Gastroesophageal sphincter (tissue), 4 donors: ENCODE measurements at regions not wholly inside any gene's neighbourhood (a gene's known extent, or its start where the extent isn't known, plus 50 kb on each side); places are given as distances from the start of the nearest gene placed in this dataset.

Experiments
- ATAC-seq: fragments of 150-250 bp; one replicate; pipeline ENCODE4 v1.9.1; 2016; ENCODE audit warnings: mild to moderate bottlenecking, moderate library complexity
- H3K27ac ChIP-seq, 4 donors: fragments of 200-600 bp; sonication (generic) in 3 of 4; 1 replicate in 3 of 4; 2 replicates in 1 of 4; pipeline ENCODE4 v1.5.1; 2016 to 2019
- H3K27me3 ChIP-seq: fragments of 200-600 bp; sonication (generic); one replicate; pipeline ENCODE4 v1.5.1; 2019
- H3K36me3 ChIP-seq, 2 donors: fragments of 200-600 bp; sonication (generic); one replicate each; pipeline ENCODE4 v1.5.1; 2019; ENCODE audit warnings: control low read depth in 1 of 2
- H3K4me1 ChIP-seq, 3 donors: fragments of 200-600 bp; sonication (generic); 1 replicate in 2 of 3; 2 replicates in 1 of 3; pipeline ENCODE4 v1.5.1; 2016 to 2019; ENCODE audit warnings: control low read depth in 2 of 3
- H3K4me3 ChIP-seq, 2 donors: fragments of 200-600 bp; sonication (generic); one replicate each; pipeline ENCODE4 v1.5.1; 2019; ENCODE audit warnings: mild to moderate bottlenecking in 1 of 2, moderate library complexity in 1 of 2
- H3K9me3 ChIP-seq, 3 donors: fragments of 200-600 bp; sonication (generic); one replicate each; pipeline ENCODE4 v1.5.1; 2017 to 2019; ENCODE audit warnings: control low read depth in 2 of 3
- CTCF ChIP-seq, 4 experiments: fragments of 200-600 bp in 2 of 4; fragments of 450-650 bp in 2 of 4; sonication (generic) in 1 of 4; IDR thresholded peaks; one replicate each; pipeline ENCODE4 v1.5.1; 2017 to 2019; ENCODE audit warnings: antibody characterized with exemption in 4 of 4, mild to moderate bottlenecking in 2 of 4, moderate library complexity in 2 of 4
- EP300 ChIP-seq: sonication (generic); formaldehyde crosslinking; IDR thresholded peaks from one replicate; pipeline ENCODE4 v1.6.1; 2017; ENCODE audit warnings: antibody characterized with exemption, mild to moderate bottlenecking
- POLR2A ChIP-seq, 2 donors: fragments of 450-650 bp; IDR thresholded peaks; one replicate each; pipeline ENCODE4 v1.6.1; 2017; ENCODE audit warnings: antibody characterized with exemption in 2 of 2, mild to moderate bottlenecking in 2 of 2, moderate library complexity in 1 of 2
- POLR2AphosphoS5 ChIP-seq: sonication (generic); formaldehyde crosslinking; IDR thresholded peaks from one replicate; pipeline ENCODE4 v1.6.1; 2017; ENCODE audit warnings: antibody characterized with exemption
- WGBS, 2 donors: methylation state at CpG; one replicate each; pipeline ENCODE4 v1.1.5; 2018; ENCODE audit warnings: low coverage in 1 of 2; 5-methylcytosine and 5-hydroxymethylcytosine counted together

GRCh38 chr10:130781206-130781605 is 530.3 kb downstream of the TCERG1L start:
- H3K27me3 ChIP-seq, result peaks cover 45% of the 10 kb centered on the region
- ATAC-seq, result no peak
- H3K4me1 ChIP-seq, result no peaks in the 10 kb centered on the region
- H3K27ac ChIP-seq, result no peak overlapping the region
- TF ChIP-seq POLR2A (IDR thresholded peaks at IDR 0.05) (no peak), CTCF (IDR thresholded peaks at IDR 0.05) (no peak), POLR2AphosphoS5 (no peak), EP300 (no peak)
- H3K4me3 ChIP-seq, result no peak overlapping the region
- H3K36me3 ChIP-seq, result no peaks in the 10 kb centered on the region
- WGBS, 2 donors, result 41 to 55% methylated on average over 5 of the region's 8 CpGs
- no peaks in the 10 kb centered on the region for H3K9me3 ChIP-seq

- no peak overlapping the region for H3K4me3 ChIP-seq
- ATAC-seq, result no peak
- H3K9me3 ChIP-seq, result no peaks in the 10 kb centered on the region
- peaks cover 46% of the 10 kb centered on the region for H3K27me3 ChIP-seq
- 62 to 81% methylated on average over 2 to 4 of the region's 7 CpGs for WGBS, 2 donors
- no peaks in the 10 kb centered on the region for H3K36me3 ChIP-seq
- no peak for TF ChIP-seq EP300
- no peak for TF ChIP-seq POLR2A (IDR thresholded peaks at IDR 0.05)
- no peak for TF ChIP-seq POLR2AphosphoS5
- TF ChIP-seq CTCF (IDR thresholded peaks at IDR 0.05), result no peak
- no peaks in the 10 kb centered on the region for H3K4me1 ChIP-seq
- H3K27ac ChIP-seq, result no peak overlapping the region
These were observed 529.9 kb downstream of the TCERG1L start for GRCh38 chr10:130781623-130782022.

DNA sequence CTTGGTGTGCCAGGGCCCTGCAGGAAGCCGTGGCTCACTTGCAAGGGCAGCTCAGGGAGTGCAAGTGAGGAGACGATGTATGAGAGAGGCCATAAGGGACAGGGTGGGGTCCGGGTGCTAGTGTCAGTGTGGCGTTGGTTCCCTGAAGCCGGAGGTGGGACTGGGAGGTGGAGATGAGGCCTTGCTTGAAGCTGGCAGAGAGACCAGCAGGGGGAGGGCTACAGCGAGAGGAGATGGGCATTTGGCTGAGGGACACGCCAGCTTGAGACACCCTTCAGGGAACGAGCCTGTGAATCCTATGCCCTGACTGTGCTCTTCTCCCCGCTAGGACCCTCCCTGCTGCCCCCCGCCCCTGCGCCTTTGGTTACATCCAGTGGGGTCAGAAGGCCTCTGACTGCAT is 529.1 kb downstream of the TCERG1L start:
- WGBS, 2 donors, result 50 to 78% methylated on average over 2 to 4 of the region's 11 CpGs
- Histone ChIP-seq H3K4me1 (no peaks in the 10 kb centered on the region), H3K36me3 (no peaks in the 10 kb centered on the region), H3K4me3 (no peak overlapping the region), H3K27ac (no peak overlapping the region), H3K27me3 (peaks cover 48% of the 10 kb centered on the region), H3K9me3 (no peaks in the 10 kb centered on the region)
- no peak for ATAC-seq
- TF ChIP-seq POLR2AphosphoS5 (no peak), POLR2A (IDR thresholded peaks at IDR 0.05) (no peak), CTCF (IDR thresholded peaks at IDR 0.05) (no peak), EP300 (no peak)

- no peak overlapping the region for H3K27ac ChIP-seq
- ATAC-seq, result no peak
- H3K4me1 ChIP-seq, result no peaks in the 10 kb centered on the region
- no peak for TF ChIP-seq EP300
- no peak for TF ChIP-seq CTCF (IDR thresholded peaks at IDR 0.05)
- no peak for TF ChIP-seq POLR2A (IDR thresholded peaks at IDR 0.05)
- no peak for TF ChIP-seq POLR2AphosphoS5
- no peaks in the 10 kb centered on the region for H3K9me3 ChIP-seq
- H3K36me3 ChIP-seq, result no peaks in the 10 kb centered on the region
- 86% methylated on average over 1 of the region's 12 CpGs; no CpG with 5 or more reads in 1 of the 2 donors for WGBS, 2 donors
- peaks cover 55% of the 10 kb centered on the region for H3K27me3 ChIP-seq
- H3K4me3 ChIP-seq, result no peak overlapping the region
These were observed 527.2 kb downstream of the TCERG1L start for GRCh38 chr10:130784326-130784725.

DNA sequence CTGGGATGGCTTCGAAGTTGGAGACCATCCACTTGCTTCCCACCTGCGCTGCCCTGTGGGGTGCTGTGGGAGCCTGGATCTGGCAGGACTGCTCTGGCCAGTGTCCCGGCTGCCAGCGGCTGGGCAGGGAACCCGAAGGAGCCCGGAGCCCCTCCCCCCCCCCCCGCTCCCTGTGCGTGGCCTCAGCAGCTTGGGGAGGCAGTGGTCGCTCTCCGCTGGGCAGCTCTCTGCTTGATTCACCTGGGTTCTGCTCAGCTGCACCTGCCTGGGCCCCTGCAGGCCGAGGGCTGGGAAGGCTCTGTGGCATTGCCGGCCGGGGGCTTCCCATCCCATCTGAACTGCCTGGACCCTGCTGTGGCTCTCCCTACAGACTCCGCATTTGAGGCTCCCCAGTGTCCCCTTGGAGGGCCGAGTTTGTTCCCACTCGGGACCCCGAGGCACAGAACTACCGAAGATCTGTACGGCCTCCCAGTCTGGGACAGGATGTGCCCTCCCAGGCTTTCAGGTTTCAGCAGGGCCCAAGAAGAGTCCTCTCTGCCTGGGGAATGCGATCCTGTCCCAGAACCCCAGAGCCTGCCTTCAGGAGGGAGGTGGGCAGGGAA is 525.1 kb downstream of the TCERG1L start:
- TF ChIP-seq POLR2A (IDR thresholded peaks at IDR 0.05), result no peak
- no peak for TF ChIP-seq CTCF (IDR thresholded peaks at IDR 0.05)
- TF ChIP-seq POLR2AphosphoS5, result no peak
- no peak for TF ChIP-seq EP300
- H3K27me3 ChIP-seq, result peaks cover 65% of the 10 kb centered on the region
- H3K4me1 ChIP-seq, result no peaks in the 10 kb centered on the region

More for the DNA sequence above, 525.1 kb downstream of the TCERG1L start:
- Histone ChIP-seq H3K4me3 (no peak overlapping the region), H3K9me3 (no peaks in the 10 kb centered on the region), H3K36me3 (no peaks in the 10 kb centered on the region), H3K27ac (no peak overlapping the region)
- no CpG with 5 or more reads among the region's 20 CpGs for WGBS, 2 donors
- ATAC-seq, result no peak
